Neural crest cell (in vitro differentiated cells): ENCODE measurements at regions not wholly inside any gene's neighbourhood (a gene's known extent, or its start where the extent isn't known, plus 50 kb on each side); places are given as distances from the start of the nearest gene placed in this dataset.

Source experiments
- DNase-seq: peaks from one replicate; pipeline ENCODE4 v3.0.0; 2021; ENCODE audit warnings: low read depth, mixed read lengths, low spot score
- H3K27ac Mint-ChIP-seq: one replicate; pipeline ENCODE4 v1.8.0; 2021; ENCODE audit warnings: mild to moderate bottlenecking, mixed read lengths; ENCODE audit not compliant: unreplicated experiment
- H3K27me3 Mint-ChIP-seq: 2 replicates; pipeline ENCODE4 v1.8.0; 2021; ENCODE audit warnings: low read depth, mild to moderate bottlenecking, mixed read lengths
- H3K36me3 Mint-ChIP-seq: 2 replicates; pipeline ENCODE4 v1.8.0; 2021; ENCODE audit warnings: low read depth, mild to moderate bottlenecking, mixed read lengths
- H3K4me1 Mint-ChIP-seq: 2 replicates; pipeline ENCODE4 v1.8.0; 2021; ENCODE audit warnings: mixed read lengths
- H3K4me3 Mint-ChIP-seq: one replicate; pipeline ENCODE4 v1.8.0; 2021; ENCODE audit warnings: mild to moderate bottlenecking, mixed read lengths
- H3K9me3 Mint-ChIP-seq: 2 replicates; pipeline ENCODE4 v1.8.0; 2021; ENCODE audit warnings: mixed read lengths
- CTCF ChIP-seq: fragments of 200-600 bp; sonication (generic); conservative IDR thresholded peaks from 2 replicates; pipeline ENCODE4 v1.5.0; 2021; ENCODE audit warnings: antibody characterized with exemption, mild to moderate bottlenecking

- Mint-ChIP-seq H3K9me3 (peaks cover 28% of the 10 kb centered on the region), H3K36me3 (peaks cover 22% of the 10 kb centered on the region), H3K4me1 (no peaks in the 10 kb centered on the region), H3K4me3 (no peak overlapping the region), H3K27ac (no peak overlapping the region), H3K27me3 (peaks cover 3% of the 10 kb centered on the region)
- peak; percentile 76 for DNase-seq
- TF ChIP-seq CTCF = peak; percentile 75
These were observed 1004.4 kb downstream of the AACS start for GRCh38 chr12:126069549-126070165.

- no peak for TF ChIP-seq CTCF
- peaks cover 7% of the 10 kb centered on the region for H3K9me3 Mint-ChIP-seq
- no peak overlapping the region for H3K27ac Mint-ChIP-seq
- H3K27me3 Mint-ChIP-seq = no peaks in the 10 kb centered on the region
- H3K36me3 Mint-ChIP-seq = peaks cover 6% of the 10 kb centered on the region
- DNase-seq = no peak
- no peak overlapping the region for H3K4me3 Mint-ChIP-seq
- H3K4me1 Mint-ChIP-seq = no peaks in the 10 kb centered on the region
These were observed 1011.3 kb downstream of the AACS start for GRCh38 chr12:126076515-126076914.

- Mint-ChIP-seq H3K9me3 (peaks cover 7% of the 10 kb centered on the region), H3K27ac (no peak overlapping the region), H3K4me1 (no peaks in the 10 kb centered on the region), H3K36me3 (peaks cover 4% of the 10 kb centered on the region), H3K4me3 (no peak overlapping the region), H3K27me3 (peaks cover 2% of the 10 kb centered on the region)
- no peak for DNase-seq
- no peak for TF ChIP-seq CTCF
These were observed 1018.7 kb downstream of the AACS start for GRCh38 chr12:126083926-126084325.

GRCh38 chr12:126084480-126084879 lies 1019.2 kb downstream of the AACS start:
- H3K9me3 Mint-ChIP-seq = peaks cover 7% of the 10 kb centered on the region
- peaks cover 4% of the 10 kb centered on the region for H3K36me3 Mint-ChIP-seq
- no peak for DNase-seq

GRCh38 chr12:126086242-126086641 lies 1021.0 kb downstream of the AACS start:
- no peak for DNase-seq
- H3K27ac Mint-ChIP-seq = no peak overlapping the region
- H3K27me3 Mint-ChIP-seq = peaks cover 5% of the 10 kb centered on the region
- TF ChIP-seq CTCF = no peak
- peaks cover 4% of the 10 kb centered on the region for H3K36me3 Mint-ChIP-seq
- H3K9me3 Mint-ChIP-seq = peaks cover 7% of the 10 kb centered on the region
- no peaks in the 10 kb centered on the region for H3K4me1 Mint-ChIP-seq
- no peak overlapping the region for H3K4me3 Mint-ChIP-seq

More at GRCh38 chr12:126084480-126084879, 1019.2 kb downstream of the AACS start:
- Mint-ChIP-seq H3K4me1 (no peaks in the 10 kb centered on the region), H3K27me3 (peaks cover 4% of the 10 kb centered on the region), H3K4me3 (no peak overlapping the region), H3K27ac (no peak overlapping the region)
- no peak for TF ChIP-seq CTCF
